Panc1 (cell line): ENCODE measurements at regions not wholly inside any gene's neighbourhood (a gene's known extent, or its start where the extent isn't known, plus 50 kb on each side); places are given as distances from the start of the nearest gene placed in this dataset.

Experiments
- ATAC-seq: fragments of 200-7000 bp; cut with Tn5 transposase; 2 replicates; pipeline ENCODE4 v1.9.1; 2020; ENCODE audit warnings: mild to moderate bottlenecking, moderate library complexity
- BruUV-seq: library from RNA; stranded (reverse); fragments of 400-500 nt; replicated peaks from 2 replicates; lab custom pipeline; 2021; lab: Mats Ljungman, UMichigan
- CTCF ChIA-PET: fragments of 300-600 bp; sonication (Branson Sonifier 250); formaldehyde crosslinking; loops from one replicate; lab custom pipeline; 2022; ENCODE audit warnings: antibody characterized with exemption; lab: Charles Lee
- POLR2A ChIA-PET: fragments of 300-600 bp; sonication (Branson Sonifier 250); formaldehyde crosslinking; loops from one replicate; lab custom pipeline; 2022; ENCODE audit warnings: antibody characterized with exemption; lab: Charles Lee
- DNase-seq: peaks from one replicate; pipeline ENCODE4 v3.0.0-alpha.2; 2010; ENCODE audit warnings: low read depth, low spot score
- H3K27ac ChIP-seq: 2 replicates; pipeline ENCODE4 v1.5.1; 2011; ENCODE audit warnings: mild to moderate bottlenecking, low read length, inconsistent platforms
- H3K27me3 ChIP-seq: fragments of 200-500 bp; sonication (Bioruptor generic); 2 replicates; pipeline ENCODE4 v1.6.0; 2014; ENCODE audit warnings: low read length, inconsistent platforms; ENCODE audit not compliant: control insufficient read depth, insufficient read depth
- H3K36me3 ChIP-seq: fragments of 200-500 bp; sonication (Bioruptor generic); 2 replicates; pipeline ENCODE4 v1.5.1; 2014; ENCODE audit warnings: inconsistent platforms, mild to moderate bottlenecking, low read length, moderate library complexity; ENCODE audit not compliant: control insufficient read depth, insufficient read depth
- H3K4me1 ChIP-seq: 2 replicates; pipeline ENCODE4 v1.5.1; 2011; ENCODE audit warnings: inconsistent platforms, mild to moderate bottlenecking, low read length, moderate library complexity; ENCODE audit not compliant: control insufficient read depth, insufficient read depth
- H3K4me3 ChIP-seq, 2 experiments: 2 replicates each; pipeline ENCODE4 v1.5.1; 2011 to 2012; ENCODE audit warnings: low read depth in 2 of 2, low read length in 2 of 2, mild to moderate bottlenecking in 2 of 2, inconsistent platforms in 1 of 2, moderate library complexity in 1 of 2
- H3K9me3 ChIP-seq: fragments of 200-500 bp; sonication (Bioruptor generic); 2 replicates; pipeline ENCODE4 v1.5.1; 2014; ENCODE audit warnings: low read depth, mild to moderate bottlenecking, inconsistent platforms, low read length, moderate library complexity; ENCODE audit not compliant: control insufficient read depth, insufficient read depth
- CTCF ChIP-seq: fragments of 450-650 bp; IDR thresholded peaks from 2 replicates; pipeline ENCODE4 v1.5.1; 2017; ENCODE audit warnings: mild to moderate bottlenecking
- POLR2AphosphoS5 ChIP-seq: IDR thresholded peaks from 2 replicates; pipeline ENCODE4 v1.6.1; 2012; ENCODE audit warnings: mild to moderate bottlenecking, low read depth, low read length, moderate library complexity
- REST ChIP-seq, 2 experiments: IDR thresholded peaks; 2 replicates each; pipeline ENCODE4 v1.6.1; 2011 to 2012; ENCODE audit warnings: low read depth in 2 of 2, control low read depth in 1 of 2, low read length in 1 of 2, mild to moderate bottlenecking in 1 of 2, moderate library complexity in 1 of 2; ENCODE audit not compliant: insufficient read depth in 1 of 2
- SIN3A ChIP-seq: IDR thresholded peaks from 2 replicates; pipeline ENCODE4 v1.6.1; 2012; ENCODE audit warnings: low read depth, mild to moderate bottlenecking, low read length, moderate library complexity, borderline replicate concordance; ENCODE audit not compliant: insufficient read depth
- TCF7L2 ChIP-seq: IDR thresholded peaks from 2 replicates; pipeline ENCODE4 v1.6.1; 2011; ENCODE audit warnings: mild to moderate bottlenecking, low read depth, low read length, inconsistent platforms
- in situ Hi-C: cut with HindIII; loops from 2 replicates; pipeline ENCODE4 v1.10.0; 2016; ENCODE audit warnings: low sequenced_read_pairs, low pct_unique_long_range_greater_than_20kb
- intact Hi-C: fragments of 100-400 bp; cut with micrococcal nuclease; formaldehyde crosslinking; loops from one replicate; pipeline ENCODE4 v1.10.0; 2022; ENCODE audit not compliant: unreplicated experiment

- TF ChIP-seq REST (IDR thresholded peaks at IDR 0.05; ENCODE audit: insufficient read depth in 1 of 2, low read depth in 2 of 2, low read length in 1 of 2), result no peak
- no peak for TF ChIP-seq CTCF
- TF ChIP-seq POLR2AphosphoS5, result no peak
- no peak for TF ChIP-seq SIN3A
- no peak for TF ChIP-seq TCF7L2
- intact Hi-C loops (no loop called here), in situ Hi-C loops (no loop called here)
- DNase-seq (no peak), ATAC-seq (no peak)
- Histone ChIP-seq H3K4me1 (no peaks in the 10 kb centered on the region), H3K27me3 (no peaks in the 10 kb centered on the region), H3K36me3 (no peaks in the 10 kb centered on the region), H3K4me3 (no peak overlapping the region), H3K9me3 (no peaks in the 10 kb centered on the region), H3K27ac (no peak overlapping the region)
- POLR2A ChIA-PET, result no interaction called here
- BruUV-seq, result no TSS peak
- CTCF ChIA-PET, result no interaction called here
These were observed 252.4 kb upstream of the GULP1 start for GRCh38 chr2:188039307-188039706.

- no peak overlapping the region for H3K27ac ChIP-seq
- POLR2A ChIA-PET, result no interaction called here
- ATAC-seq, result no peak
These were observed 249.3 kb upstream of the GULP1 start for GRCh38 chr2:188042412-188042811.

More at GRCh38 chr2:188042412-188042811, 249.3 kb upstream of the GULP1 start:
- Histone ChIP-seq H3K27me3 (no peaks in the 10 kb centered on the region), H3K4me3 (no peak overlapping the region), H3K4me1 (no peaks in the 10 kb centered on the region), H3K9me3 (no peaks in the 10 kb centered on the region), H3K36me3 (no peaks in the 10 kb centered on the region)
- intact Hi-C loops (no loop called here), in situ Hi-C loops (no loop called here)
- CTCF ChIA-PET, result no interaction called here
- no TSS peak for BruUV-seq
- TF ChIP-seq CTCF, result no peak
- no peak for TF ChIP-seq POLR2AphosphoS5
- TF ChIP-seq SIN3A, result no peak
- TF ChIP-seq TCF7L2, result no peak
- TF ChIP-seq REST (IDR thresholded peaks at IDR 0.05; ENCODE audit: insufficient read depth in 1 of 2, low read depth in 2 of 2, low read length in 1 of 2), result no peak
- no peak for DNase-seq
